Hippocampal formation (tissue), 2 donors: ENCODE measurements at regions not wholly inside any gene's neighbourhood (a gene's known extent, or its start where the extent isn't known, plus 50 kb on each side); places are given as distances from the start of the nearest gene placed in this dataset.

Source experiments
- DNase-seq, 2 donors: peaks; one replicate each; lab custom pipeline; 2025; lab: John Stamatoyannopoulos, UW

DNA sequence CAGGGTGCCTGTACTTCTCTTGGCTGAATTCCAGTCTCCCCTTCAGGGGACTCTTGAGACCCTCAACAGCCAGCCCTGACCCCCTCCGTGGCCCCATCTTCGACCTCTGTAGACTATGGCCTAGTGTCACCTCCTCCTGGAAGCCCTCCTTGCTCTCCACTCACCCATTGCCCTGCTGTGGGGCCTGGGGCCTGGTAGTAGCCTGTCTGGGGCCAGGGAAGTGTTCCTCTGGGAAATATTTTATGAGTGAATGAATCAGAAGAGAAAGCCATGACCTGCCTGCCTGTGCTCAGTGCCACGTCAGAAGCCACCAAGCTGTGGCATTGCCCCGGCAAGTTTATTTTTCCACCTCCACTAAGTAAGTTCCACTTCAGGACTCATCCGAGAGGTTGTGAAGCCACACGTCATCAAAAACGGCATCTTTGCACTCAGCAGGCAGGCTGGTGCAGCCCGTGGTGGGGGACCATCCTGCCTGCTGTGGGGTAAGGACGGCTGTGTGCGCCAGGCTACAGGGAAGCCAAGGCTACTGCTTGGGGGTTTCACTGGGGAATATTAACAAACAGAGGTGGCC, 59.6 kb upstream of the PPARA start:
- DNase-seq, result no peak

GRCh38 chr22:46091277-46091977, 58.9 kb upstream of the PPARA start:
- DNase-seq, result no peak

DNA sequence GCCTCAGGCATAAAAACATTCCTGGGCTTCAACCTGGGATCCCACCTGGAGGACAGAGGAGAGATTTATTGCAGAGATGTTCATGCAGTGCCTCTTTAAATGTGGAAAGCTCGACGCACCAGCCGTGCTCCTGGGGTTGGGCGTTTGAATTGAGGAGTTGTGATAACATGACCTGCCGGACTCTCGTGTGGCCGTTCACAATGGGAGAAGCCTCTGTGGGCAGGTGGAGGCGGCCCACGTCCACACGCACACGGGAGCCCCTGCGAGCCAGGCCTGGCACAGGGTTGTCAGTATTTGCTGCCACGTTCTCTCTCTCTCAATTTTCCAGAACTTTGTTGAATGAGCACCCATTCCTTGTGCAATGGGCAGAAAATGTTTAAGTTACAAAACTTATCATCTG, 58.3 kb upstream of the PPARA start:
- DNase-seq, result no peak

DNA sequence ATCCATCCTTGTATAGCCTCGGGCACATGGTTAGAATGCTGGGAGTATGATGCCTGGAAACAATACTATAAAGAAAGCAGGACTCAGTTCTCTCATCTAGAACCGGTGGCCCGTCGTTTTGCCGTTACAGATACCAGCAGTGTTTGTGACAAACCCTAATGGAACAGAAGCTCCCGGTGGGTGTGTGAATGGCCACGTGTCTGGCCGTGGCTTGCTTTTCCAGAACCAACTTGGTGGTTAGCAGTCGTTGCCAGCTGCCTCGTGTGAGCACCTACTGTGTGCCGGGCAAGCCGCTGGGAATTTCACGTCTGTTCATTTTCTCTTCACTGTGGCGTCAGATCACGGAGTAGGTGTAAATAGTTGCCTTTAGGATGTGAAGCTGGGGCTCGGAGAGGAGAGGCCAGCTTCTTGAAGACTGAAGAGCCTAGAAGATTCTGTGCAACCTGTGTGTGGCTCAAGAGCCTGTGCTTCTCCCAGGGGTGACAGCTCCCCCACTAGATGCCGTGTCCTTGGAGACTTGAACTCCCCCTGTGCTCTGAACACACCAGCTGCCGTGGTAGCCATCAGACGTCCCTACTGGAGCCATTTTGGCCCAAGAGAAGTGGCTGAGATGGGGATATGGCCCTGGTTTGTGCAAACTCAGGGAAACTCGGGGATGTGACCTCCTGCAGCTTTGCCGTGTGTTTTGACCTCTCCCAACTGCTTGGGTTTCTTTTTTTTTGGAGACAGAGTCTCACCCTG, 57.5 kb upstream of the PPARA start:
- DNase-seq, result no peak

- no peak for DNase-seq
Measured at GRCh38 chr22:46093796-46094195, 56.5 kb upstream of the PPARA start.

- DNase-seq, result no peak
Measured at GRCh38 chr22:46094676-46095075, 55.6 kb upstream of the PPARA start.

- no peak for DNase-seq
Measured at GRCh38 chr22:46096051-46096450, 54.3 kb upstream of the PPARA start.

- DNase-seq, result no peak
Measured at GRCh38 chr22:46096706-46097230, 53.6 kb upstream of the PPARA start.

GRCh38 chr22:46097268-46097900, 52.9 kb upstream of the PPARA start:
- no peak for DNase-seq

GRCh38 chr22:46098525-46099475, 51.5 kb upstream of the PPARA start:
- no peak for DNase-seq

- no peak for DNase-seq
Measured at GRCh38 chr22:46099740-46100139, 50.6 kb upstream of the PPARA start.

GRCh38 chr22:46100401-46101105, 49.8 kb upstream of the PPARA start:
- no peak for DNase-seq
